ENCODE measurements at regions not wholly inside any gene's neighbourhood (a gene's known extent, or its start where the extent isn't known, plus 50 kb on each side); places are given as distances from the start of the nearest gene placed in this dataset.

GRCh38 chr10:1952126-1953095 lies 215.1 kb upstream of the ADARB2 start:
- no peak for DNase-seq (ENCODE audit: low spot score in 2 of 2)
- no peak for FAIRE-seq

GRCh38 chr10:1950803-1951495 lies 213.6 kb upstream of the ADARB2 start:
- no peak for FAIRE-seq
- no peak for DNase-seq (ENCODE audit: low spot score in 2 of 2)

- no peak for FAIRE-seq
- DNase-seq (ENCODE audit: low spot score in 2 of 2): no peak
Observed at GRCh38 chr10:1947464-1948003, 210.2 kb upstream of the ADARB2 start.

GRCh38 chr10:1944487-1944886 lies 207.2 kb upstream of the ADARB2 start:
- no peak for DNase-seq (ENCODE audit: low spot score in 2 of 2)
- no peak for FAIRE-seq

- FAIRE-seq: no peak
- DNase-seq (ENCODE audit: low spot score in 2 of 2): no peak
Observed at GRCh38 chr10:1942478-1942877, 205.2 kb upstream of the ADARB2 start.

GRCh38 chr10:1939016-1939415 lies 201.7 kb upstream of the ADARB2 start:
- DNase-seq (ENCODE audit: low spot score in 2 of 2) (no peak), FAIRE-seq (no peak)

- no peak for FAIRE-seq
- no peak for DNase-seq (ENCODE audit: low spot score in 2 of 2)
Observed at GRCh38 chr10:1938317-1938716, 201.0 kb upstream of the ADARB2 start.

- DNase-seq (ENCODE audit: low spot score in 2 of 2) (no peak), FAIRE-seq (no peak)
Observed at GRCh38 chr10:1935912-1936311, 198.6 kb upstream of the ADARB2 start.

GRCh38 chr10:1933215-1933614 lies 195.9 kb upstream of the ADARB2 start:
- DNase-seq (ENCODE audit: low spot score in 2 of 2) (no peak), FAIRE-seq (no peak)

GRCh38 chr10:1932692-1933094 lies 195.4 kb upstream of the ADARB2 start:
- no peak for DNase-seq (ENCODE audit: low spot score in 2 of 2)
- no peak for FAIRE-seq

GRCh38 chr10:1928606-1929005 lies 191.3 kb upstream of the ADARB2 start:
- FAIRE-seq (no peak), DNase-seq (ENCODE audit: low spot score in 2 of 2) (no peak)

GRCh38 chr10:1923998-1924397 lies 186.7 kb upstream of the ADARB2 start:
- FAIRE-seq: no peak
- DNase-seq (ENCODE audit: low spot score in 2 of 2): no peak

GRCh38 chr10:1923586-1923985 lies 186.3 kb upstream of the ADARB2 start:
- FAIRE-seq (no peak), DNase-seq (ENCODE audit: low spot score in 2 of 2) (no peak)

GRCh38 chr10:1920941-1921340 lies 183.6 kb upstream of the ADARB2 start:
- FAIRE-seq (no peak), DNase-seq (ENCODE audit: low spot score in 2 of 2) (no peak)

- DNase-seq (ENCODE audit: low spot score in 2 of 2): no peak
- FAIRE-seq: no peak
Observed at GRCh38 chr10:1920127-1920526, 182.8 kb upstream of the ADARB2 start.

- FAIRE-seq: no peak
- no peak for DNase-seq (ENCODE audit: low spot score in 2 of 2)
Observed at GRCh38 chr10:1911771-1912170, 174.4 kb upstream of the ADARB2 start.

GRCh38 chr10:1903982-1904381 lies 166.7 kb upstream of the ADARB2 start:
- DNase-seq (ENCODE audit: low spot score in 2 of 2) (no peak), FAIRE-seq (no peak)

GRCh38 chr10:1896153-1896552 lies 158.8 kb upstream of the ADARB2 start:
- DNase-seq (ENCODE audit: low spot score in 2 of 2): no peak
- no peak for FAIRE-seq

- no peak for DNase-seq (ENCODE audit: low spot score in 2 of 2)
- no peak for FAIRE-seq
Observed at GRCh38 chr10:1895691-1896090, 158.4 kb upstream of the ADARB2 start.

GRCh38 chr10:1894912-1895311 lies 157.6 kb upstream of the ADARB2 start:
- FAIRE-seq: no peak

GRCh38 chr10:1893941-1894340 lies 156.6 kb upstream of the ADARB2 start:
- DNase-seq (ENCODE audit: low spot score in 2 of 2) (no peak), FAIRE-seq (no peak)

More at GRCh38 chr10:1894912-1895311, 157.6 kb upstream of the ADARB2 start:
- no peak for DNase-seq (ENCODE audit: low spot score in 2 of 2)

Measured in frontal cortex (tissue), 3 donors.